Smooth muscle cell (in vitro differentiated cells): ENCODE measurements at regions not wholly inside any gene's neighbourhood (a gene's known extent, or its start where the extent isn't known, plus 50 kb on each side); places are given as distances from the start of the nearest gene placed in this dataset.

Experiments used
- DNase-seq: peaks from one replicate; lab custom pipeline; 2025; ENCODE audit not compliant: unreplicated experiment; lab: John Stamatoyannopoulos, UW
- H2AFZ ChIP-seq: fragments of 200-600 bp; sonication (generic); 2 replicates; pipeline ENCODE4 v1.6.0; 2016; ENCODE audit warnings: antibody characterized with exemption, low read depth, mild to moderate bottlenecking
- H3F3A ChIP-seq: fragments of 200-600 bp; sonication (generic); 2 replicates; pipeline ENCODE4 v1.6.0; 2017; ENCODE audit warnings: antibody characterized with exemption, low read depth
- H3K27ac ChIP-seq: fragments of 200-600 bp; sonication (generic); 2 replicates; pipeline ENCODE4 v1.5.1; 2016; ENCODE audit warnings: low read depth, mild to moderate bottlenecking
- H3K27me3 ChIP-seq: fragments of 200-600 bp; sonication (generic); 2 replicates; pipeline ENCODE4 v1.6.1; 2016; ENCODE audit warnings: low read depth, mild to moderate bottlenecking
- H3K36me3 ChIP-seq: fragments of 200-600 bp; sonication (generic); 2 replicates; pipeline ENCODE4 v1.5.1; 2016; ENCODE audit warnings: low read depth
- H3K4me1 ChIP-seq: fragments of 200-600 bp; sonication (generic); 2 replicates; pipeline ENCODE4 v1.5.1; 2016; ENCODE audit warnings: low read depth
- H3K4me2 ChIP-seq: fragments of 200-600 bp; sonication (generic); 2 replicates; pipeline ENCODE4 v1.6.0; 2016; ENCODE audit warnings: mild to moderate bottlenecking
- H3K4me3 ChIP-seq: fragments of 200-600 bp; sonication (generic); 2 replicates; pipeline ENCODE4 v1.5.1; 2016; ENCODE audit warnings: mild to moderate bottlenecking
- H3K79me2 ChIP-seq: fragments of 200-600 bp; sonication (generic); 2 replicates; pipeline ENCODE4 v1.6.0; 2016; ENCODE audit warnings: low read depth, mild to moderate bottlenecking
- H3K9ac ChIP-seq: fragments of 200-600 bp; sonication (generic); 2 replicates; pipeline ENCODE4 v1.6.0; 2016; ENCODE audit warnings: low read depth
- H3K9me3 ChIP-seq: fragments of 200-600 bp; sonication (generic); replicated peaks from 2 replicates; pipeline ENCODE4 v1.5.1; 2016; ENCODE audit warnings: low read depth
- H4K20me1 ChIP-seq: fragments of 200-600 bp; sonication (generic); 2 replicates; pipeline ENCODE4 v1.6.0; 2016; ENCODE audit warnings: low read depth
- CTCF ChIP-seq: fragments of 200-600 bp; sonication (generic); IDR thresholded peaks from 2 replicates; pipeline ENCODE4 v1.5.1; 2017; ENCODE audit warnings: borderline replicate concordance, mild to moderate bottlenecking, antibody characterized with exemption; ENCODE audit not compliant: insufficient read depth, poor library complexity, severe bottlenecking
- WGBS: methylation state at CpG from one replicate; pipeline ENCODE4 v1.1.7; 2016; ENCODE audit warnings: low lambda C conversion rate; 5-methylcytosine and 5-hydroxymethylcytosine counted together

GRCh38 chr7:84821671-84822534, 365.0 kb downstream of the SEMA3D start:
- Histone ChIP-seq H3K79me2 (no peaks in the 10 kb centered on the region), H3K27ac (no peak overlapping the region), H3K4me1 (no peaks in the 10 kb centered on the region)

GRCh38 chr7:84820481-84820880, 366.4 kb downstream of the SEMA3D start:
- no peak for DNase-seq
- Histone ChIP-seq H2AFZ (no peak overlapping the region), H3K4me1 (no peaks in the 10 kb centered on the region), H3K9me3 (no peaks in the 10 kb centered on the region), H3K9ac (no peak overlapping the region), H3K27me3 (no peaks in the 10 kb centered on the region), H3F3A (no peaks in the 10 kb centered on the region), H3K36me3 (no peaks in the 10 kb centered on the region), H3K79me2 (no peaks in the 10 kb centered on the region), H3K4me2 (no peak overlapping the region), H3K4me3 (no peak overlapping the region), H4K20me1 (no peaks in the 10 kb centered on the region), H3K27ac (no peak overlapping the region)
- 19% methylated on average over 2 of the region's 2 CpGs for WGBS
- TF ChIP-seq CTCF = no peak

More at GRCh38 chr7:84821671-84822534, 365.0 kb downstream of the SEMA3D start:
- Histone ChIP-seq H3K9me3 (no peaks in the 10 kb centered on the region), H3K9ac (no peak overlapping the region), H4K20me1 (no peaks in the 10 kb centered on the region), H3K27me3 (no peaks in the 10 kb centered on the region), H3K36me3 (no peaks in the 10 kb centered on the region), H3K4me3 (no peak overlapping the region), H3K4me2 (no peak overlapping the region), H3F3A (no peaks in the 10 kb centered on the region), H2AFZ (no peak overlapping the region)
- TF ChIP-seq CTCF = no peak
- DNase-seq = no peak
- 94% methylated on average over 3 of the region's 3 CpGs for WGBS

- no peak overlapping the region for H2AFZ ChIP-seq
Observed at GRCh38 chr7:84817016-84817415, 369.8 kb downstream of the SEMA3D start.

More at GRCh38 chr7:84817016-84817415, 369.8 kb downstream of the SEMA3D start:
- TF ChIP-seq CTCF = no peak
- no peaks in the 10 kb centered on the region for H3F3A ChIP-seq
- no peaks in the 10 kb centered on the region for H3K27me3 ChIP-seq
- 95% methylated on average over 1 of the region's 1 CpG for whole genome bisulfite sequencing
- H3K9me3 ChIP-seq = no peaks in the 10 kb centered on the region
- H4K20me1 ChIP-seq = no peaks in the 10 kb centered on the region
- no peak overlapping the region for H3K4me3 ChIP-seq
- DNase-seq = no peak
- H3K27ac ChIP-seq = no peak overlapping the region
- no peak overlapping the region for H3K9ac ChIP-seq
- peaks cover under 1% of the 10 kb centered on the region for H3K4me1 ChIP-seq
- no peaks in the 10 kb centered on the region for H3K79me2 ChIP-seq
- H3K4me2 ChIP-seq = no peak overlapping the region
- H3K36me3 ChIP-seq = no peaks in the 10 kb centered on the region
